ENCODE measurements at regions not wholly inside any gene's neighbourhood (a gene's known extent, or its start where the extent isn't known, plus 50 kb on each side); places are given as distances from the start of the nearest gene placed in this dataset.
"Not testable (repeated sequence)": the region's sequence is repeated elsewhere in the genome, so short reads cannot be mapped to it uniquely, and the experiment has no call there.

DNA sequence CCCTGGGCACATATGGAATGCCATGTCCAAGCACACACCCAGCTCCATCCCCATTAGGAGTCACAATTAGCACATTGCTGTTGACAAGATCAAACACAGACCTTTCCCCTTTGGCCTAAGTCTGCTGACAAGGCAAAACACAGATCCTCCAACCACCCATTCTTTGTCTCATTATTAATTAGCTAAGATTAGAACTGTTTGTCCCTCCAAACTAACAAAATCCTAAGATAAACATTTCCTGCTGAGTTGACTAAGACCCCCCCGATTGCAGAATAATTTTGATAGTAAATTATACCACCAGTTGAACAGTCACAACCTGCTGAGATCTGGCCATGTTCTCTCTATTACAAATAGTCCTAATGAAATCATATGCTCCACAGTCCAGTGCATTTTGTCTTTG lies 186.7 kb downstream of the SPATA31A1 start:
- DNase-seq; H3K36me3 Mint-ChIP-seq; H3K4me3 Mint-ChIP-seq; H3K27ac Mint-ChIP-seq; H3K4me1 Mint-ChIP-seq; H3K27me3 Mint-ChIP-seq (ENCODE audit: low read depth in 3 of 3); H3K9me3 Mint-ChIP-seq: not testable (repeated sequence)

DNA sequence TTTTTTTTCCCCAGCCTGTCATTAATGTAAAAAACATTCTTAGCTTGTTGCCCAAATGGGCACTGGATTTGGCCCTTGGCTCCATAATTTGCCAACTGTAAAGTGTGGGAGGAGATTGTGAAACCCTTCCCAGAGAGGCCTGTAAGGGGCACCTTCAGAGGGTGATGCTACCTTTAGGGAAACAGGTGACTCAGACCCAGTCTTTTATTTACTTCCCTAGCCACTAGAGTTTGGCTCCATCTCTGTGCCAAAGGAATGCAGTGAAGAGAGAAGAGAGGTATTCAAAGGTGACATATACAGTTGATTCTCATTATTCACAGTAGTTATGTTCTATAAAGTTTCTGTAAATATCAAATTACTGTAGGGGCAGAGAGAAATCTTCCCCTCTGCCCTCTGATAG lies 189.6 kb downstream of the SPATA31A1 start:
- not testable (repeated sequence) for H3K27ac Mint-ChIP-seq; DNase-seq; H3K4me1 Mint-ChIP-seq; H3K9me3 Mint-ChIP-seq; H3K27me3 Mint-ChIP-seq (ENCODE audit: low read depth in 3 of 3); H3K36me3 Mint-ChIP-seq; H3K4me3 Mint-ChIP-seq

DNA sequence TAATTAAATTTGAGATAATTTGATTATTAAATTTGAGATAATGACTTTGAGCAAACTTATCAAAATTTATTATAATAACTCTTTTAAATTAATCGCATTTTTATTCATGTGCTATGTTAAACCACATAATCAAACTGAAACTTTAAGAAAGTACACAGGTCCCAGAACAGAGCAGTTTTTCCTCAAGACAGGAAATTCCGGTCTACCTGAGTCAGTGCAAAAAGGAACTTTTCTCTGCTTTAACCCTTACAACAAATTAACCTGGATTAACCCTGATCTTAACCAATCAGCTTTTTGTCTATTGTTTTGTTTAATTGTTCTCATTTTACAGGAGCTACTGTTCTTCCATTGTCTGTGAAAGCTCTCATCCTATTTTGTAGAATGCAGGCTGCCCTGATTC lies 195.1 kb downstream of the SPATA31A1 start:
- H3K36me3 Mint-ChIP-seq; H3K4me1 Mint-ChIP-seq; DNase-seq; H3K27me3 Mint-ChIP-seq (ENCODE audit: low read depth in 3 of 3); H3K27ac Mint-ChIP-seq; H3K4me3 Mint-ChIP-seq; H3K9me3 Mint-ChIP-seq: not testable (repeated sequence)

DNA sequence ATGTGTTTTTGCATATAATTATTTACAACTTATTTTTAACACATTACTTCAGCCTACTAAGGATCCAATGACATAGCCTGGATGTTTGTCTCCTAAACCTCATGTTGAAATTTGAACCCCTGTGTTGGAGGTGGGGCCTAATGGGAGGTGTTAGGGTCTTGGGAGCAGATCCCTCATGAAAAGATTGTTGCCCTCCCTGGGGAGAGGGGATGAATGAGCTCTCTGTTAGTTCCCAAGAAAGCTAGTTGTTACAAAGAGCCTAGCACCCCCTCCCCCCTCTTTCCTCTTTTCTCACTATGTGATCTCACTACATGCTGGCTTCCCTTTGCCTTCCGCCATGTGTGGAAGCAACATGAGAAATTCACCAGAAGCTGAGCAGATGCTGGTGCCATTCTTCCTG lies 196.1 kb downstream of the SPATA31A1 start:
- not testable (repeated sequence) for DNase-seq; H3K27ac Mint-ChIP-seq; H3K4me1 Mint-ChIP-seq; H3K4me3 Mint-ChIP-seq; H3K36me3 Mint-ChIP-seq; H3K9me3 Mint-ChIP-seq; H3K27me3 Mint-ChIP-seq (ENCODE audit: low read depth in 3 of 3)

DNA sequence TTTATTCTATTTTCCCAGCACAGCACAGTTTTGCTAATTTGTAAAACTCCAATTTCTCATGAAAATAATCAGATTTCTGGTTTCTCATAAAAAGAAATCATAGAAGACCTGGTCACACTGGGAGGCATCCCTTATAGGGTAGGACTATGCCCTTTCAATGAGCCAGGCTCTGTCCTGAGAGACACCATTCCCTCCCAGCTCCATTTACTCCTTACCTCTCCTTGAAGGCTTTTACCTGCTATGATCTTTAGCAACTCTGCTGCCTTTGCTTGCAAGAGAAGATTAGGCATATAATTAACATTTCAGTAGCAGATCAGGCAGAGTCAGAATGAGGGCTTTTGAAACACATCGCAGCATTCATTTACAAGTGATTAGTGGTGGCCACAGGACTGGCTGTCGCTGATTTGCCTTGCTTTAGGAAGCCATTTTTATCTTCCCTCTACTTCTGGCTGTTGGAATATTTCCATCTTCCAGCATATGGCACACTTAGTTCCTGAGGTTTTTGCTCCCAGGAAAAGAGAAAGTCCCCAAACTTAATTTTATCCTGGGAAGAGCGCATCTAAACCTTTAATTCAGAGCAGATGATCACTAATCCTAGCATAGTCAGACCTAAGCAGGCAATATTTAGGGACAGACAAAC lies 196.9 kb downstream of the SPATA31A1 start:
- H3K27ac Mint-ChIP-seq; H3K4me1 Mint-ChIP-seq; H3K27me3 Mint-ChIP-seq (ENCODE audit: low read depth in 3 of 3); H3K36me3 Mint-ChIP-seq; H3K4me3 Mint-ChIP-seq; DNase-seq; H3K9me3 Mint-ChIP-seq: not testable (repeated sequence)

DNA sequence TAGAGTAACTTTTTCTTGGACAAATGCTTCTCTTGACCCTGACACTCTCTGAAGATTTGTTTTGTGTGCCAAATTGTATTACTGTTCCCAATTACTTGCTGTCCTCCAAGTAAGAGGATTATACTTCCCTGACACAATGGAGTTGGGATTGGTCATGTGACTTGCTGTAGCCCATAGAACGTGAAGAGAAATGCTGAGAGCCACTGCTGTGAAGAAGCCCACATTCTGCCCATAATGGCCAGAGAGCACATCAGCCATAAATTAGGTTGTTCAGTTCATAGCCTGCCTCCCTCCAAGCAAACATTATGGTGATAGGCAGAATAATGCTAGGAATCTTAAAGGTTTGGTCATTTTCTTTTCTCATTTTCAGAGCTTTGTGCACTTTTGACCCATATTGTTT lies 198.9 kb downstream of the SPATA31A1 start:
- H3K4me3 Mint-ChIP-seq; H3K27ac Mint-ChIP-seq; H3K36me3 Mint-ChIP-seq; H3K9me3 Mint-ChIP-seq; H3K4me1 Mint-ChIP-seq; H3K27me3 Mint-ChIP-seq (ENCODE audit: low read depth in 3 of 3); DNase-seq: not testable (repeated sequence)

DNA sequence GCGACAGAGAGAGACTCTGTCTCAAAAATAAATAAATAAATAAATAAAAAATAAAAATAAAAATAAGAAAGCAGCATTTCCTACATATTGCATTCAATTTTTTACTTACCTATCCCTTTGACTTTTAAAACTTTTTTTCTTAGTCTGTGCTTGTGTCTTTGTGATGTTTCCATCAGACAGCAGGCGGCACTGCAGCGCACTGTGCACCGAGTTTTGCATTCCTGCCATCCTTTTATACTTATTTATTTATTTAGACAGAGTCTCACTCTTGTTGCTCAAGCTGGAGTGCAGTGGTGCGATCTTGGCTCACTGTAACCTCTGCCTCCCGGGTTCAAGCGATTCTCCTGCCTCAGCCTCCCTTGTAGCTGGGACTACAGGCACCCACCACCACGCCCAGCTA lies 203.9 kb downstream of the SPATA31A1 start:
- H3K4me1 Mint-ChIP-seq; H3K27me3 Mint-ChIP-seq (ENCODE audit: low read depth in 3 of 3); DNase-seq; H3K27ac Mint-ChIP-seq; H3K36me3 Mint-ChIP-seq; H3K4me3 Mint-ChIP-seq; H3K9me3 Mint-ChIP-seq: not testable (repeated sequence)

DNA sequence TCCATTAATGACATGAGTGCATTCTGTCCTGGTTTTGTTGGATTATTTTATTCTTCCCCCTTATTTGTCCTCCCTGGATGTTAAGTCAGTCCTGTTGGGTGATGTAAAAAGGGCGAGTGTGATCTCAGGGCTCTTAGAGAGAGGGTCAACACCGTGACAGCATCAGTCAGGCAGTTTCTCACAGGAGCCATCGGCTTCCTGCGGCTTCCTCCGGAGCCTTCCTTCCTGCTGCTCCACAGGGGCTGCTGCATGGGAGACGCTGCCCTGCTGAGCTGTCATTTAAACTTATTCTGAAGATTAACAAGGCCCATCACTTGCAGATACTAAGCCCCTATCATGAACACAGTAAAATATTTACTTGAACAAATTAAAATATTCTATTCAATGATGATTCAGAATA lies 211.3 kb downstream of the SPATA31A1 start:
- H3K36me3 Mint-ChIP-seq; H3K4me3 Mint-ChIP-seq; H3K9me3 Mint-ChIP-seq; H3K27me3 Mint-ChIP-seq (ENCODE audit: low read depth in 3 of 3); H3K27ac Mint-ChIP-seq; DNase-seq; H3K4me1 Mint-ChIP-seq: not testable (repeated sequence)

DNA sequence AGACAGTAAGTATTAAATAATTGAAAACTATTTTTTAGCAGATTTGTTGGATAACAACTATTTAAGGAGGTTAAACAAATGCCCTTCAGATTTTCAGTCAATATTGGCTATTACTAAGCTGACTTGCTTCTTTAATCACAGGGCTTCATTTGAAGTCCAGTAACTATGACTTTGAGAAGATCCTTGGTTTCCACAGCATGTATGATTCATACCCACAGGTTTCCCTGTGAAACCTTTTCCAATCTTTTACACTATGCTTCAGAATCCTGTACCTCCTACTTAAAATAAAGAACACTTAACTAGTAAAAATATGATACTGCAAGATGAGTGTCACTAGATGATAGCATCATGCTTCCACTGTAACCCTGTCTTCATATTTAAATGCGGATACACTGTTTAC lies 211.9 kb downstream of the SPATA31A1 start:
- not testable (repeated sequence) for H3K27me3 Mint-ChIP-seq (ENCODE audit: low read depth in 3 of 3); H3K4me3 Mint-ChIP-seq; DNase-seq; H3K9me3 Mint-ChIP-seq; H3K36me3 Mint-ChIP-seq; H3K4me1 Mint-ChIP-seq; H3K27ac Mint-ChIP-seq

DNA sequence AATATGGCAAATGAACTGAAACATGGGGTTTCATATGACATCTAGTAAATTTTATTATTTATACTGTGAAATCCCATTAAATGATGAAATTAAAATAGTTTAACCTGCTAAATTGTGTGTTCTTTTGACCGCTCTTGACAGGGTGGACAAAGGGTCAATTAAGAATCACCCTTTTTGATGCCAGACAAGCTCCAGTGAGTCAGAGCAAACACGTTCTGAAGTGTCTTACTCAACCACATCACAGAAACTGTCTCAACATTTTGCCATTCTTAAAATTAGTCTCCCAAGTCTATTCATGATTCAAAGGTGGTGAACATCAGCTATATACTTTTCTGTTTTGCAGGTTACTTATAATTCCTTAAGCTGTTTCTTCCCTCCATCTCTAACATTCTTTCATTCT lies 213.4 kb downstream of the SPATA31A1 start:
- not testable (repeated sequence) for H3K36me3 Mint-ChIP-seq; DNase-seq; H3K27me3 Mint-ChIP-seq (ENCODE audit: low read depth in 3 of 3); H3K27ac Mint-ChIP-seq; H3K4me3 Mint-ChIP-seq; H3K9me3 Mint-ChIP-seq; H3K4me1 Mint-ChIP-seq

DNA sequence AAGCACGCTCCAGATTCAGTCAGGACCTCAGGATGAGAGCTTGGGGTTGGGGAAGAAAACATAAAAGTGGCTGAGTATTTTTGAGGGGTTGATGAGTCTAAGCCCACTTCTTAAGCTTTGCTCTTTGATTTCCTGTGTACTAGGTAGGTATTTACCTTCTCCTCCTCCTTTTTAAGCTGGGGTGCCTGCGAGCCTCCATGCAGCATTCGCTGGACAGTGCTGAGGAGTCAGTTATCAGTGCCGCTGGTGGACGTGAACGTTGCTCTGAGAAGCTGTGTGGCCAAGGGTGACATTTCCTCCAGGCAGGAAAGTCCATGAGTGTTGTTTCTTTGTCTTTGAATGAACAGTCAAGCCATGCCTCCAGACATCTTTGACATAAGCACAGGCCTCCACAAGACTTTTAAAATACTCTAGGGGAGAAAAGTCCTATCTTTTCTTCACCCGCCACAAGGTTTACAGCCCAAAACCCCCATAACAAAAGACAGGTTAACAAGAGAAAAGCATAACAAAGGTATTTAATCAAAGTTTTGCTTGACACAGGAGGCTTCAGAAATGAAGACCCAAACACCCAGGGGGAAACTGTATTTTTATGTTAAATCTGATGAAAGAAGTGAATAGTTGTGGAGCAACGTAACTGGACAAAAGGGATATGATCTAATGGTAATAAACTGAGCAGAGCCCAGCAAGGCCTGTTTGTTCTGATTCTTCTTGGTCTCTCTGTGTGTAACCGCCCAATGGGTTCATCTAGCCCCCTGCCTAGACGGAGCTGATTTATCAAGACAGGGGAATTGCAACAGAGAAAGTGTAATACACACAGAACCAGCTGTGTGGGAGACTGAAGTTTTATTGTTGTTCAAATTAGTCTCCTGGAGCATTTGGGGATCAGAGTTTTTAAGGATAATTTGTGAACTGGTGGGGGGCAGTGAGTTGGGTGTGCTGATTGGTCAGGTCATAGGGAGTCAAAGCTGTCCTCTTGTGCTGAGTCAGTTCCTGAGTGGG lies 217.9 kb downstream of the SPATA31A1 start:
- H3K27me3 Mint-ChIP-seq (ENCODE audit: low read depth in 3 of 3); H3K36me3 Mint-ChIP-seq; H3K4me1 Mint-ChIP-seq; H3K27ac Mint-ChIP-seq; H3K4me3 Mint-ChIP-seq; H3K9me3 Mint-ChIP-seq; DNase-seq: not testable (repeated sequence)

DNA sequence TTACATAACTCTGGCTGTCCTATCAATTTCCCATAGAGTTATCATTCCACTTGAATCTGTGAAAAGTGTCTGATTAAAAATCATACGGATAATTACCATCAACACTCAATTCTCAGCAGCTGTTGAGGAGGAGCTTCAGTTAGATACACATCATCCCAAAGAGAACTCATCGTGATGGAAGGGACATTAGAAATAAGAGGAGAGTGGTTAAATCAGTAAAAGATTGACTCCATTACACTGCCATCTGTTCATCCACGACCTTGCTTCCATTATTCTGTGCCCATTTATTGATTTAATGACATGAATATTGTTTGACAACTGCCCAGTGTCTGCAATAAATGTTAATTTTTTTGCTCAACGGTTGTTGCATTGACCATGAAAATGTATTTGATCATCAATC lies 223.5 kb downstream of the SPATA31A1 start:
- H3K36me3 Mint-ChIP-seq; H3K27me3 Mint-ChIP-seq (ENCODE audit: low read depth in 3 of 3); H3K4me3 Mint-ChIP-seq; H3K9me3 Mint-ChIP-seq; H3K27ac Mint-ChIP-seq; DNase-seq; H3K4me1 Mint-ChIP-seq: not testable (repeated sequence)

DNA sequence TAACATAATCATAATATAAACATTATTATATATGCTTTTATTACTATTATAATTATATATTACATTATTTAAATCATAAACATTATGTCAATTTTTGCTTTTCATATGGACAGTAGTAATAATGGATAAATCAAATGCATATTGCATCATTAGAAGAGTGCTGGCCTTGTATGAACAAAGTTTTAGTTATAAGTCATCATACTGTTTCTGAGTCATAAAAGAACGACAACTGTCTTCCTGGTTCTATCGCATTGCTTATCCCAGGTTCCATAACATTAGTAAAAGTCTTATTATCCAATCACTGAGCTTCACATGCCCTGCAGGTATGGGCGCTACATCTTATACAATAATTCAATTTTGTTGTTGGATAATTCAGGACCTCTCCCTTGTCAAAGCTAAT lies 225.8 kb downstream of the SPATA31A1 start:
- H3K4me3 Mint-ChIP-seq; H3K4me1 Mint-ChIP-seq; H3K36me3 Mint-ChIP-seq; H3K27ac Mint-ChIP-seq; H3K27me3 Mint-ChIP-seq (ENCODE audit: low read depth in 3 of 3); DNase-seq; H3K9me3 Mint-ChIP-seq: not testable (repeated sequence)

DNA sequence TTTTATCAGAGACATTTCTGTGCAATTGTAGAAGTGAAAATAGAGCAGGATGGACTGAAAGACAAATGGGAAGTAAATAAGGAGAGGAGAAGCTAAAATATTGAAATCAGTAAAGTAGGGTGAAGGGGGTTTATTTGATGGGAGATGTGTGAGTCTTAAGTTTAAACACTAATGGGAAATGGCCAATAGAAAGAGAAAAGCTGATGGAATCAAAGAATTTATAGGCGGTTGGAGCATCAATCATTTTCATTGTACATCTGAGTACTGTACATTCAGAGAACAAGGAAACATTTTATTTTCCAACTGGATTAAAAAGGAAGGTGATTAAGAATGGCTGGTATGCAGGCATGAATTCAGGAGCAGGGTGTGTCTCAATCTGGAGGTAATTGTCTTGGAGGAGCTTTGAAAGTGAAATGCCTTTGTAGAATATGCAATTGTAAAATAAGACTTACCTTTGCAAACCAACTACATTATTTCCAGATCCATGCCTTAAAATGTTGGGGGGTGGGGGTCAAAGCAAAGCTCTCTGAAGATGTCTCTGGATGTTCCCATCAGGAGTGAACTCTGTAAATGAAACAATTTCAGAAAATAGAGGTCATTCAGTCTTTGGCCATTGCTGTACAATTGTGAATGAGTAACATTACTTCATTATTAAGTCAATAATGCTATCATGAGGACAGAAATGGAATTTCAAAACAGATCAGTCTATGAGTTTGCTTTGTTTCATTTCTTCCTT lies 227.4 kb downstream of the SPATA31A1 start:
- not testable (repeated sequence) for H3K27me3 Mint-ChIP-seq (ENCODE audit: low read depth in 3 of 3); H3K9me3 Mint-ChIP-seq; H3K27ac Mint-ChIP-seq; DNase-seq; H3K36me3 Mint-ChIP-seq; H3K4me1 Mint-ChIP-seq; H3K4me3 Mint-ChIP-seq

Measured in immature natural killer cell (primary cell).